GM19324 (cell line): ENCODE measurements at regions not wholly inside any gene's neighbourhood (a gene's known extent, or its start where the extent isn't known, plus 50 kb on each side); places are given as distances from the start of the nearest gene placed in this dataset.

Experiments used
- ATAC-seq: cut with Tn5 transposase; IDR thresholded peaks from one replicate; pipeline ENCODE4 v1.9.1; 2021; ENCODE audit warnings: mild to moderate bottlenecking, moderate library complexity; ENCODE audit not compliant: unreplicated experiment, low FRiP score

DNA sequence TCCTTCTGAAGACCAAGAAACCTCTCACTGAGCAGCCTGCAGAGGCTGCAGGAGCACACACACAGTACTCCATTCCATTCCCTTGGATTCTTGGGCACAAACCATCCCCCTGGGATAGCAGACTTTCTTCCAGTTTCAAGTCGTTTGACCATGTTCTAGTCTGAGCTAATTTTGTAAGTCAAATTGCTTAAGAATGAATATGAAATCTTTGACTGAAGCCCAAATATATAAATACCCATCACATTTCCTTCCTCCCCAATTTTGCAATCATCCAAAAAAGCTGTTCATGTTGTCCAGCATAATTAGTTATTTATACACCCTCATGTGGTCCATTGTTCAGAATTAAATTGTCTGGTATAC is 231.2 kb upstream of the TPRG1 start:
- no peak for ATAC-seq

DNA sequence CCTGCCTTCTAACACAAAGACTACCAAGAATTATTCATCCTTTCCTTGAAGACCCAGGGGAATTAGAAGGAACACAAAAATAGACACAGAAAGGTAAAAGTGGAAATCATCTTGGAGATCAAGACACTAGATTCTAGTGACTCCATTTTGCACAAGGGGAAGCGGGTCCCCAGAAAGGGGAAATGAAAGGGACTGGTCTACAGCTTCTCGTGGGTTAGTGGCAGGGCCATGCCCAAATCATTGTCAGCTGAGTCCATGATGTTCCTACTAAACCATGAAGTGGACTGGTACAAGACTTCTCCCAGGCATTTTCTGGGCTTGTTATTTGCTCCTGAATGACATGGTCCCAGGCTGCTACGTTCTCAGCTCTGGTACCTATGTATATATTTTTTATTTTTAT is 230.7 kb upstream of the TPRG1 start:
- no peak for ATAC-seq

DNA sequence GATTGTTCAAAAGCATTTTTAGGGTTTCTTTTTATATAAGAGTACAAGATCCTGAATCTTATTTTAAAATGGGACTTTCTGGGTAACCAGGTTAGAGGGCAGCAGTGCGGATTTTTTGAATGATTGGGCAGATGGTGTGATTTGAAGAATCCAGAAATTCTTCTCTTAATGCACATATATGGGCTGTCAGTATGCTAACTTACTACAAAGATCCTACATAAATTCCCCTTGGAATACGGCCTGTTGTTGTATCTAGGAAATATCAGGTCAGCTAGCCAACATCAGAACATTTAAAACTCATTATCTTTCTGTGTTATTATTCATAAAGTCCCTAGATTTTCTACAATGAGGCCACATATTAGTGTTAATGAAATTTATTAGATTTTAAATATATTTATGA is 229.6 kb upstream of the TPRG1 start:
- no peak for ATAC-seq

- ATAC-seq = no peak
Observed at GRCh38 chr3:188943591-188943990, 228.2 kb upstream of the TPRG1 start.

DNA sequence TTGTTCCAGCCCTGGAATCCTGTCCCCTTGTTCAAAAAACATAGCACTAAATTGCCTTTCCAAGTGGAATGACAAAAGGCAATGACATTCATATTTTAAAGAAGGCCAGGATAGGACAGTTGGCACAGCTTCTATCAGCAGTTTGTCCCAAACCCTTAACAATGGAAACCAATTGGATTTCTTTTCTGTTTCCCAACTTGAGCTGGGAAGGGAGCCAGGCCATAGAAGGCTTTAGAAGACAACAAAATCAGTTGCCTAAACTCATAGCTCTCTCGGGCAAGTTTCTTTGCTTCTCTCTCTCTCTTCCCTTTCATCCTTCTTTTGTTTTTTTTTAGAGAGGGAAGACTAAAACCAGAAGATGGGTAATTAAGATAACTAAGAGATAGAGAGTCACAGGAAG is 227.7 kb upstream of the TPRG1 start:
- ATAC-seq = no peak

GRCh38 chr3:188946351-188947240 is 225.2 kb upstream of the TPRG1 start:
- ATAC-seq = no peak

- no peak for ATAC-seq
Observed at GRCh38 chr3:188947401-188948280, 224.1 kb upstream of the TPRG1 start.

DNA sequence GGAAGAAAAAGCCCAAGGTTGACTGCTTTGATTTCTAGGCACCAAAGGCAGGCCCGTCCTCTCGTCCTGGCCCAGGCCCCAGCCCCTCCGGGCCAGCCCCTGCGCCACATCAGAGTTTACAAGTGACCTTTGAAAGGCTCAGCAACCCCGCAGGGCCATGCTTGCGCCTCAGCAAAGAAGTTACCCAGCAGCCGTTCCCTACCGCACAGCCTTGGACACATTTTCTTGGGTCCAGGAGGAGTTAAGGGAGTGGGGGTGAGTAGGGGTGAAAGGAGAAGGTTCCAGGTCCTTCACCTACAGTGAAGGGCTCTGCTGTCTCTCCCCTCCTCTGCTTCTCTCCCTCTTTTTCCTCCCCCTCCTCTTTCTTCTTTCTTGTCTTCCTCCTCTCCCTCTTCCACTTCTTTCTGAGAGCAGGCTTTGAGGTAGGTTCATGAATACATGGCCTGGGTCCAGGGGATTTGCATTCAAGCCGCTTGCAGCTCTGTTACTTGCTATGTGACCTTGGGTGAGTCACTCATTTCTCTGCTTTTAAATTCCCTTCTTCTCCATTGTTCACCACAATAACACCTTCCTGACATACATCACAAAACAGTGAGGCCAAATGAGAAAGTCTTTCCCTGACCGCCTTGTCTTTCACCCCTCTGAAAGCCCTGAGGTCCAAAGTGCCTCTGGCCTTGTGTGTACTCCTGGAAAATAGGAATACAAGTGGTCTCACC is 223.3 kb upstream of the TPRG1 start:
- no peak for ATAC-seq

DNA sequence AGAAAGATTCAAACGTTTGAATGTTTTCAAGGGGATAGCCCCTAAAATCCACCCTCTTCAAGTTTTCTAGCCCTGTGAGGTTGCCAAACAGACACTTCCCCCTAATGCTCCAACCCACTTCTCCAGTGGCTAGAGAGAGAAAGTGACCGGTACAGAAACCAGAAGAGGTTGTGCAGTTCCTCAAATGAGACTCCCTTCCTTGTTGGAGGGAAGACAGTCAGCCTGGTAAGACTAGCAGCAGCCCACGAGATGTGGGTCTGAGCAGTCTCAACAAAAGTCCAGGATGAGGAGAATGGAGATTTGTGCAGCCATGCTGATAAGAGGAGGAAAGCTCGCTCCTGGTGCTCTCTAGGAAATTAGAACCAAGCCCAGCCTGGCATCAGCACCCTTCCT is 222.8 kb upstream of the TPRG1 start:
- no peak for ATAC-seq

GRCh38 chr3:188949456-188949855 is 222.3 kb upstream of the TPRG1 start:
- ATAC-seq = no peak

GRCh38 chr3:188949996-188950395 is 221.8 kb upstream of the TPRG1 start:
- no peak for ATAC-seq

DNA sequence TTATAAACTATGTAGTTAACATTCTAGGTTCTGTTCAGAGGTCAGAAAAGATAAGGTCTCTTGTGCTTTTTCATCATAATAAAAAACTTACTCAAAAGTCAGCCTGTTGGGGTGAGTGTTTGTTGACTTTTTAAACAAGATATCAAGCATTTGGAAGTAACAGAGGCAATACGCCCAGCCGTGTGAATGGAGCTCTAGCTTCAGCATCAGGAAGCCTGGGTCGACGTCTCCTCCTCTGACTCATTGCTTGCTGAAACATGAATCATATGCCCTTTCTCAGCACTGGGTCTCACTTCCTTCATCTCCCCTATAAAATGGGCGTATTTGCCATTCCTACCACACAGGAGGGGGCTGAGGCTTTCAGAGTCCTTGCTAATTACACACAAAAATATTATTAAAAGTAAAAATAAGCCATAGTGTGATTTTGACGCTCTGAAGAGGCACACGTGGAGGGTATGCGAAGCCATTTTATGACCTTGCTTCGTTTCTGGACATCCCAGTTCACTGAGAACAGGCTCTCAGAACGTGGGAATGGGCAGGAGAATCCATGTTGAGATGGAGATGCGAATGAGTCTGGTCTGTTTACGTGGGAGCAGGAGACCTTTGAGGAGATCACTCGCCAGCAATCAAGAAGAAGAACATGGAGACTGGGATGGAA is 220.8 kb upstream of the TPRG1 start:
- ATAC-seq = no peak

DNA sequence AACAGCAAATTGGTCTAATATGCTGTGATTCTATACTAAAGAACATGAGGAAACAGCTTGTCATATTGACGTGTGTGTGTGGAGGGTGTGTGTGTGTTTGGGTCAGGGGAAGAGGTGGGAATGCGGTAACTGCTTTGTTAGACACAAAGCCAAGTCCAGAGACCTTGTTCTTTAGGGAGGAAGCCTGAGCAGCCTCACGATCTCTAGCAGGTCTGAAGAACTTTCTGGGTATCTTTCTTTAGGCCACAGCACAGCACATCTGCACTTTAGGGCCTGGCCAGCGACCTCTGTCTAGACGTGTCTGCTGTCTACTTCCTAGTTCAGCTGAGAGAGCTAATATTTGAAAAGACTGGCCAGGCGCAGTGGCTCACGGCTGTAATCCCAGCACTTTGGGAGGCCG is 220.0 kb upstream of the TPRG1 start:
- no peak for ATAC-seq

GRCh38 chr3:188954590-188955208 is 217.1 kb upstream of the TPRG1 start:
- ATAC-seq = no peak

- ATAC-seq = no peak
Observed at GRCh38 chr3:188955919-188956318, 215.9 kb upstream of the TPRG1 start.

DNA sequence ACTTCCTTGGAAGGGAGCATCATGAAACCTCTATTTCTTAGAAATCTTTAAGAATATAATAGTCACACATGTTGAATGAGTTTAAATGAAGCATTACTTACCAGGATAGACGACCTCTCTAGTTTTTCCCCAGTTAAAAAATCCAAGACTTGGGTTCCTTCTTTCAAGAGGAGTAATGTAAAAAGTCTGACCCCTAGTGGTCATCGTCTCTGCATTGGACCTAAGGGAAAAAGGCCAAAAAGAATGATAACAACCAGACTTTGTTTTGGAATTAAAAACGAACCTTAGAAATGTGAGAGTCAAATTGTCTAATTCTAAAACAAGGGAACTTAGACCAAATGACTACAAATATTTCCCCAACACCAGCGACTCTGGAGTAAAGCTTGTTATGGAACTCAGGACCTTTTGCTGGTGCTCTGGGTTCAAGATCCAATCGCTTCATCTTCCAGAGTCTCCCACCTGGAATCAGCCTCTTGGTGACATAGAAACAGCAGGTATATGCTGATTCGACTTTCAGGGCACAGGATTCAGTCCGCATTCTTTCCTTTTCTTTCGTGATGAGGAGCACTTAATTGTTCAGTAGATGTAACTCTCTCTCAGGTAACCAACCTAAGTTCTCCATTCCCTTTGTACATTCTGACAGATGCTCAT is 214.8 kb upstream of the TPRG1 start:
- no peak for ATAC-seq

DNA sequence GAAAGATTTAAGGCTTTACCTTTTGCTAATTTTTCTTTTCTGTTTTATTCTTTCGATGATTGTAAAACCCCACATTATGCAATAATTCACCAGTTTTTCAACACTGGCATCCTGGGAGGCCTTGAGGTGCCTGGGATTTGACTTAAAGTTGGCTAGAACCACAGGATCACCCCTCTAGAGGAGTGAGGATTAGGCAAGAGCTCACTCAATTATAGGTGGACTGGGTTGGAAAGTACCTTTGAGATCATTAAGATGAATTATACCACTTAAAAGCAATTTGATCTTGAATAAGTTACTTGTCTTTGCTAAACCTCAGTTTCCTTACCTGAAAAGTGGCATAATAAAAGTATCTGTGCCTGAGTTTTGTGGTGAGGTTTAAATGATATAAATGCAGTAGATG is 212.8 kb upstream of the TPRG1 start:
- no peak for ATAC-seq

GRCh38 chr3:188962253-188963247 is 209.2 kb upstream of the TPRG1 start:
- ATAC-seq = no peak
